WTC11 (cell line): ENCODE measurements at regions not wholly inside any gene's neighbourhood (a gene's known extent, or its start where the extent isn't known, plus 50 kb on each side); places are given as distances from the start of the nearest gene placed in this dataset.

ENCODE experiments used
- ATAC-seq: fragments of 200-7000 bp; cut with Tn5 transposase; 2 replicates; pipeline ENCODE4 v1.10.0; 2021; ENCODE audit warnings: mild to moderate bottlenecking, moderate library complexity
- CTCF ChIA-PET: fragments of 300-600 bp; sonication (Branson Sonifier 250); formaldehyde crosslinking; loops from one replicate; lab custom pipeline; 2021; ENCODE audit warnings: antibody characterized with exemption; lab: Charles Lee
- POLR2A ChIA-PET: fragments of 350-600 bp; sonication (Branson Sonifier 250); formaldehyde crosslinking; loops from one replicate; lab custom pipeline; 2021; ENCODE audit warnings: antibody characterized with exemption; lab: Charles Lee
- DNase-seq: peaks from one replicate; pipeline ENCODE4 v3.0.0; 2021; ENCODE audit warnings: low spot score
- H3K27ac Mint-ChIP-seq: 2 replicates; pipeline ENCODE4 v1.8.0; 2021; ENCODE audit warnings: mixed read lengths
- H3K27me3 Mint-ChIP-seq: 2 replicates; pipeline ENCODE4 v1.8.0; 2021; ENCODE audit warnings: low read depth, mild to moderate bottlenecking, moderate library complexity, mixed read lengths
- H3K36me3 Mint-ChIP-seq: 2 replicates; pipeline ENCODE4 v1.8.0; 2021; ENCODE audit warnings: mixed read lengths
- H3K4me1 Mint-ChIP-seq: 2 replicates; pipeline ENCODE4 v1.8.0; 2022; ENCODE audit warnings: mixed read lengths
- H3K4me3 Mint-ChIP-seq: 2 replicates; pipeline ENCODE4 v1.8.0; 2021; ENCODE audit warnings: mild to moderate bottlenecking, moderate library complexity, mixed read lengths
- H3K9me3 Mint-ChIP-seq: 2 replicates; pipeline ENCODE4 v1.8.0; 2021; ENCODE audit warnings: mixed read lengths
- AR ChIP-seq: fragments of 250-450 bp; sonication (Bioruptor Pico); IDR thresholded peaks from 2 replicates; pipeline ENCODE4 v1.9.0; 2021; ENCODE audit warnings: mild to moderate bottlenecking
- ETV6 ChIP-seq: sonication (generic); formaldehyde crosslinking; IDR thresholded peaks from 2 replicates; pipeline ENCODE4 v1.8.1; 2022; ENCODE audit warnings: mild to moderate bottlenecking, missing genetic modification reagents
- FOXK1 ChIP-seq: sonication (generic); formaldehyde crosslinking; IDR thresholded peaks from 2 replicates; pipeline ENCODE4 v1.8.0; 2022; ENCODE audit warnings: mild to moderate bottlenecking, moderate library complexity, missing genetic modification reagents
- GTF2I ChIP-seq: fragments of 250-450 bp; sonication (Bioruptor Pico); conservative IDR thresholded peaks from 2 replicates; pipeline ENCODE4 v1.4.0; 2021; ENCODE audit warnings: mild to moderate bottlenecking
- MYBL2 ChIP-seq: sonication (generic); formaldehyde crosslinking; IDR thresholded peaks from 2 replicates; pipeline ENCODE4 v1.8.1; 2023; ENCODE audit warnings: mild to moderate bottlenecking, moderate library complexity, missing genetic modification reagents
- RORB ChIP-seq: fragments of 250-450 bp; sonication (Bioruptor Pico); IDR thresholded peaks from 2 replicates; pipeline ENCODE4 v1.9.0; 2021; ENCODE audit warnings: mild to moderate bottlenecking
- STAT6 ChIP-seq: sonication (generic); formaldehyde crosslinking; conservative IDR thresholded peaks from 2 replicates; pipeline ENCODE4 v1.8.1; 2023; ENCODE audit warnings: mild to moderate bottlenecking, low read depth, missing genetic modification reagents, moderate library complexity
- TEAD1 ChIP-seq: sonication (generic); formaldehyde crosslinking; IDR thresholded peaks from 2 replicates; pipeline ENCODE4 v1.8.0; 2022; ENCODE audit warnings: mild to moderate bottlenecking, missing genetic modification reagents
- TP53 ChIP-seq: sonication (generic); formaldehyde crosslinking; IDR thresholded peaks from 2 replicates; pipeline ENCODE4 v1.8.1; 2023; ENCODE audit warnings: mild to moderate bottlenecking, missing genetic modification reagents
- USF2 ChIP-seq: sonication (generic); formaldehyde crosslinking; IDR thresholded peaks from 2 replicates; pipeline ENCODE4 v1.8.1; 2023; ENCODE audit warnings: mild to moderate bottlenecking, missing genetic modification reagents, moderate library complexity
- ZBTB43 ChIP-seq: sonication (generic); formaldehyde crosslinking; IDR thresholded peaks from 2 replicates; pipeline ENCODE4 v1.8.1; 2023; ENCODE audit warnings: mild to moderate bottlenecking, missing genetic modification reagents
- ZNF219 ChIP-seq: sonication (generic); formaldehyde crosslinking; IDR thresholded peaks from 2 replicates; pipeline ENCODE4 v1.8.0; 2023; ENCODE audit warnings: missing genetic modification reagents, mild to moderate bottlenecking, borderline replicate concordance
- ZNF317 ChIP-seq: sonication (generic); formaldehyde crosslinking; IDR thresholded peaks from 2 replicates; pipeline ENCODE4 v1.8.1; 2023; ENCODE audit warnings: low read depth, mild to moderate bottlenecking, moderate library complexity, missing genetic modification reagents, borderline replicate concordance
- ZNF423 ChIP-seq: fragments of 250-450 bp; sonication (Bioruptor Pico); IDR thresholded peaks from 2 replicates; pipeline ENCODE4 v2.1.2; 2022; ENCODE audit warnings: mild to moderate bottlenecking, moderate library complexity
- TF ChIP-seq, protein P1 (sequence below): sonication (generic); formaldehyde crosslinking; IDR thresholded peaks from 2 replicates; pipeline ENCODE4 v1.8.0; 2023; ENCODE audit warnings: missing genetic modification reagents, mild to moderate bottlenecking, borderline replicate concordance
- TF ChIP-seq, protein P2 (sequence below): fragments of 200-600 bp; IDR thresholded peaks from 2 replicates; pipeline ENCODE4 v1.8.0; 2022; ENCODE audit warnings: antibody characterized with exemption
- TF ChIP-seq, protein P3 (sequence below): sonication (generic); formaldehyde crosslinking; IDR thresholded peaks from 2 replicates; pipeline ENCODE4 v1.8.1; 2022; ENCODE audit warnings: mild to moderate bottlenecking, moderate library complexity, missing genetic modification reagents
- TF ChIP-seq, protein P4 (sequence below): sonication (generic); formaldehyde crosslinking; IDR thresholded peaks from 2 replicates; pipeline ENCODE4 v1.8.0; 2022; ENCODE audit warnings: missing genetic modification reagents

- TF ChIP-seq, protein P1, sequence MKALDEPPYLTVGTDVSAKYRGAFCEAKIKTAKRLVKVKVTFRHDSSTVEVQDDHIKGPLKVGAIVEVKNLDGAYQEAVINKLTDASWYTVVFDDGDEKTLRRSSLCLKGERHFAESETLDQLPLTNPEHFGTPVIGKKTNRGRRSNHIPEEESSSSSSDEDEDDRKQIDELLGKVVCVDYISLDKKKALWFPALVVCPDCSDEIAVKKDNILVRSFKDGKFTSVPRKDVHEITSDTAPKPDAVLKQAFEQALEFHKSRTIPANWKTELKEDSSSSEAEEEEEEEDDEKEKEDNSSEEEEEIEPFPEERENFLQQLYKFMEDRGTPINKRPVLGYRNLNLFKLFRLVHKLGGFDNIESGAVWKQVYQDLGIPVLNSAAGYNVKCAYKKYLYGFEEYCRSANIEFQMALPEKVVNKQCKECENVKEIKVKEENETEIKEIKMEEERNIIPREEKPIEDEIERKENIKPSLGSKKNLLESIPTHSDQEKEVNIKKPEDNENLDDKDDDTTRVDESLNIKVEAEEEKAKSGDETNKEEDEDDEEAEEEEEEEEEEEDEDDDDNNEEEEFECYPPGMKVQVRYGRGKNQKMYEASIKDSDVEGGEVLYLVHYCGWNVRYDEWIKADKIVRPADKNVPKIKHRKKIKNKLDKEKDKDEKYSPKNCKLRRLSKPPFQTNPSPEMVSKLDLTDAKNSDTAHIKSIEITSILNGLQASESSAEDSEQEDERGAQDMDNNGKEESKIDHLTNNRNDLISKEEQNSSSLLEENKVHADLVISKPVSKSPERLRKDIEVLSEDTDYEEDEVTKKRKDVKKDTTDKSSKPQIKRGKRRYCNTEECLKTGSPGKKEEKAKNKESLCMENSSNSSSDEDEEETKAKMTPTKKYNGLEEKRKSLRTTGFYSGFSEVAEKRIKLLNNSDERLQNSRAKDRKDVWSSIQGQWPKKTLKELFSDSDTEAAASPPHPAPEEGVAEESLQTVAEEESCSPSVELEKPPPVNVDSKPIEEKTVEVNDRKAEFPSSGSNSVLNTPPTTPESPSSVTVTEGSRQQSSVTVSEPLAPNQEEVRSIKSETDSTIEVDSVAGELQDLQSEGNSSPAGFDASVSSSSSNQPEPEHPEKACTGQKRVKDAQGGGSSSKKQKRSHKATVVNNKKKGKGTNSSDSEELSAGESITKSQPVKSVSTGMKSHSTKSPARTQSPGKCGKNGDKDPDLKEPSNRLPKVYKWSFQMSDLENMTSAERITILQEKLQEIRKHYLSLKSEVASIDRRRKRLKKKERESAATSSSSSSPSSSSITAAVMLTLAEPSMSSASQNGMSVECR (CRISPR knock-in tag): no peak
- TF ChIP-seq FOXK1 (no peak), RORB (CRISPR knock-in tag) (no peak), ZNF423 (CRISPR knock-in tag) (no peak), AR (CRISPR knock-in tag) (no peak), MYBL2 (CRISPR knock-in tag) (no peak), USF2 (CRISPR knock-in tag) (no peak), TEAD1 (CRISPR knock-in tag) (no peak), GTF2I (CRISPR knock-in tag) (no peak), ZBTB43 (CRISPR knock-in tag) (no peak)
- TF ChIP-seq, protein P2, sequence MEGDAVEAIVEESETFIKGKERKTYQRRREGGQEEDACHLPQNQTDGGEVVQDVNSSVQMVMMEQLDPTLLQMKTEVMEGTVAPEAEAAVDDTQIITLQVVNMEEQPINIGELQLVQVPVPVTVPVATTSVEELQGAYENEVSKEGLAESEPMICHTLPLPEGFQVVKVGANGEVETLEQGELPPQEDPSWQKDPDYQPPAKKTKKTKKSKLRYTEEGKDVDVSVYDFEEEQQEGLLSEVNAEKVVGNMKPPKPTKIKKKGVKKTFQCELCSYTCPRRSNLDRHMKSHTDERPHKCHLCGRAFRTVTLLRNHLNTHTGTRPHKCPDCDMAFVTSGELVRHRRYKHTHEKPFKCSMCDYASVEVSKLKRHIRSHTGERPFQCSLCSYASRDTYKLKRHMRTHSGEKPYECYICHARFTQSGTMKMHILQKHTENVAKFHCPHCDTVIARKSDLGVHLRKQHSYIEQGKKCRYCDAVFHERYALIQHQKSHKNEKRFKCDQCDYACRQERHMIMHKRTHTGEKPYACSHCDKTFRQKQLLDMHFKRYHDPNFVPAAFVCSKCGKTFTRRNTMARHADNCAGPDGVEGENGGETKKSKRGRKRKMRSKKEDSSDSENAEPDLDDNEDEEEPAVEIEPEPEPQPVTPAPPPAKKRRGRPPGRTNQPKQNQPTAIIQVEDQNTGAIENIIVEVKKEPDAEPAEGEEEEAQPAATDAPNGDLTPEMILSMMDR: no peak
- TF ChIP-seq, protein P3, sequence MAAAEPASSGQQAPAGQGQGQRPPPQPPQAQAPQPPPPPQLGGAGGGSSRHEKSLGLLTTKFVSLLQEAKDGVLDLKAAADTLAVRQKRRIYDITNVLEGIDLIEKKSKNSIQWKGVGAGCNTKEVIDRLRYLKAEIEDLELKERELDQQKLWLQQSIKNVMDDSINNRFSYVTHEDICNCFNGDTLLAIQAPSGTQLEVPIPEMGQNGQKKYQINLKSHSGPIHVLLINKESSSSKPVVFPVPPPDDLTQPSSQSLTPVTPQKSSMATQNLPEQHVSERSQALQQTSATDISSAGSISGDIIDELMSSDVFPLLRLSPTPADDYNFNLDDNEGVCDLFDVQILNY: no peak
Observed at GRCh38 chr18:55137602-55138001, 178.3 kb upstream of the CCDC68 start (continued).

DNA sequence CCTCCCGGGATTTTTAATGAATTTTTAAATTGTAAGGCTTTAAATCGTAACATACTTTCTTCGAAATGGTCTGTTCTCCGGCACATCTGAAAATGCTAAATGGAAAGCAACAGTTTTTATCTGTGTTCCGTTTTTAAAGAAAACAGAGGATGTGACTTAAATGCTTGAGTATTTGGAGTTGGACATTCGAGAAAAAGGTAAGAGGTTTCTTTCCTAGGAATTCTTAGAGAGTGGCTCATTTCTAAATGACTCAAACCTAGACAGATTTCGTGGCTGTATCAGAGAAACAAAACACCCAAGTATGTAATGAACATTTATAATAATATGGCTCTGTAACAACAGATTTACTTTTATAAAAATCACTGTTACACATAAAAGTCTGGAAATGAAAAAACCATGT lies 177.6 kb upstream of the CCDC68 start:
- no peak overlapping the region for H3K27ac Mint-ChIP-seq
- TF ChIP-seq STAT6 (CRISPR knock-in tag) (no peak), TP53 (CRISPR knock-in tag) (no peak), ETV6 (no peak), ZNF219 (CRISPR knock-in tag) (no peak), RORB (CRISPR knock-in tag) (no peak), ZNF317 (CRISPR knock-in tag) (no peak)
- TF ChIP-seq, protein P4, sequence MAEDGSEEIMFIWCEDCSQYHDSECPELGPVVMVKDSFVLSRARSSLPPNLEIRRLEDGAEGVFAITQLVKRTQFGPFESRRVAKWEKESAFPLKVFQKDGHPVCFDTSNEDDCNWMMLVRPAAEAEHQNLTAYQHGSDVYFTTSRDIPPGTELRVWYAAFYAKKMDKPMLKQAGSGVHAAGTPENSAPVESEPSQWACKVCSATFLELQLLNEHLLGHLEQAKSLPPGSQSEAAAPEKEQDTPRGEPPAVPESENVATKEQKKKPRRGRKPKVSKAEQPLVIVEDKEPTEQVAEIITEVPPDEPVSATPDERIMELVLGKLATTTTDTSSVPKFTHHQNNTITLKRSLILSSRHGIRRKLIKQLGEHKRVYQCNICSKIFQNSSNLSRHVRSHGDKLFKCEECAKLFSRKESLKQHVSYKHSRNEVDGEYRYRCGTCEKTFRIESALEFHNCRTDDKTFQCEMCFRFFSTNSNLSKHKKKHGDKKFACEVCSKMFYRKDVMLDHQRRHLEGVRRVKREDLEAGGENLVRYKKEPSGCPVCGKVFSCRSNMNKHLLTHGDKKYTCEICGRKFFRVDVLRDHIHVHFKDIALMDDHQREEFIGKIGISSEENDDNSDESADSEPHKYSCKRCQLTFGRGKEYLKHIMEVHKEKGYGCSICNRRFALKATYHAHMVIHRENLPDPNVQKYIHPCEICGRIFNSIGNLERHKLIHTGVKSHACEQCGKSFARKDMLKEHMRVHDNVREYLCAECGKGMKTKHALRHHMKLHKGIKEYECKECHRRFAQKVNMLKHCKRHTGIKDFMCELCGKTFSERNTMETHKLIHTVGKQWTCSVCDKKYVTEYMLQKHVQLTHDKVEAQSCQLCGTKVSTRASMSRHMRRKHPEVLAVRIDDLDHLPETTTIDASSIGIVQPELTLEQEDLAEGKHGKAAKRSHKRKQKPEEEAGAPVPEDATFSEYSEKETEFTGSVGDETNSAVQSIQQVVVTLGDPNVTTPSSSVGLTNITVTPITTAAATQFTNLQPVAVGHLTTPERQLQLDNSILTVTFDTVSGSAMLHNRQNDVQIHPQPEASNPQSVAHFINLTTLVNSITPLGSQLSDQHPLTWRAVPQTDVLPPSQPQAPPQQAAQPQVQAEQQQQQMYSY: no peak

More for the DNA sequence above, 177.6 kb upstream of the CCDC68 start:
- H3K27me3 Mint-ChIP-seq: no peaks in the 10 kb centered on the region
- DNase-seq: no peak
- no peaks in the 10 kb centered on the region for H3K9me3 Mint-ChIP-seq
- H3K4me1 Mint-ChIP-seq: 0 out of 2 replicates have a peak, but pooled peaks cover 5% of the 10 kb centered on the region
- ChIA-PET POLR2A (interaction anchor here (0.7 kb wide), 1 partner anchor 35 kb away, joined by 3 read pairs; no protein-coding TSS in a partner anchor), CTCF (no interaction called here)
- H3K4me3 Mint-ChIP-seq: no peak overlapping the region
- H3K36me3 Mint-ChIP-seq: no peaks in the 10 kb centered on the region
- no peak for ATAC-seq
